ENCODE measurements at regions not wholly inside any gene's neighbourhood (a gene's known extent, or its start where the extent isn't known, plus 50 kb on each side); places are given as distances from the start of the nearest gene placed in this dataset.
"Not testable (repeated sequence)": the region's sequence is repeated elsewhere in the genome, so short reads cannot be mapped to it uniquely, and the experiment has no call there.

DNA sequence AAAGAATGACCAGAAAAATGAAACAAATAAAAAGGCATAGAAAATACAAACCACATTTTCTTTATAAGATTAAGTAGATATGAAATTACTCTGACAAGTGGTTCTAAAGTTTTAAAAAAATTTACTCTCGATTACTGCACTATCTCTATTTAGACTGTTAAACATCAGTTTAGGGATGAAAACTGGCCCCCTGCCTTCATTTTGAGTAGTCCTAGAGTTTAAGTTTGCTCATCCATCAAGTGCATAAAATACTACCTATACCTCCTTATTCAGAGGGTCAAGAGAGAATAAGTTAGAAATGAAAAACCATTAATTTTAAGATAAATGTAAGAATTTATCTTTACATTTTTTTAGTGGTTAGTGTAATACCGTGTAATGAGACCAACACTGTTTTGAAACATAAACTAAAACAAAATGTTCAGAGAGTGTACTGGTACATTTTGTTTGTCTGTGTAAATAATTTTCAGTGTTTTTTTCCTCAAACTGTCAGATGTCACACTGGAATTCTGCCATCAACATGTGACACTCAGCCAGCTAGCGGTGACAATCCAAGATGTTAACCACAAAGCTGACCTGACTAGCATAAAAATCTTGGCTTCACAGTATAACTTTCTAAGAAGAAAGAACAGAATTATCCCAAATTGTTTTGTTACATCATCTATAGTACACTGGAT is 184.8 kb upstream of the PCDH20 start:
- DNase-seq: no peak

DNA sequence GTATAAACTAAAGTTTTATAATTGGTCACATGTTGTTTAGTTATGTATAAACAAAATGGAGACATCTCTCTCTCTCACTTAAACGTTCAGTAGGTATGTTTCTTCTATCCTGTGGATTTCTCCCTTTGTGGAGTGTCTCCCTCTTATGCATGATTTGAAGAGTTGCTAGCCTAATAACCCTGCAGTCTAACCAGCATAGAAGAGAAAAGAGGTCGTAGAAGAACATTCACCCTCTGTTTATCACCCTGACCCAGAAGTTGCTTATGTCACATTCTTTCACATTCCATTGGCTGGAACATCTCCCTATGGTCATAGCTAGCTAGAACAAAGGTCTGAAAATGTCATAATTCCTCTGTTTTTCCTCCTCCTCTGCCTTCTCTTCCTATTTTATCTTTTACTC is 176.8 kb upstream of the PCDH20 start:
- DNase-seq: no peak

DNA sequence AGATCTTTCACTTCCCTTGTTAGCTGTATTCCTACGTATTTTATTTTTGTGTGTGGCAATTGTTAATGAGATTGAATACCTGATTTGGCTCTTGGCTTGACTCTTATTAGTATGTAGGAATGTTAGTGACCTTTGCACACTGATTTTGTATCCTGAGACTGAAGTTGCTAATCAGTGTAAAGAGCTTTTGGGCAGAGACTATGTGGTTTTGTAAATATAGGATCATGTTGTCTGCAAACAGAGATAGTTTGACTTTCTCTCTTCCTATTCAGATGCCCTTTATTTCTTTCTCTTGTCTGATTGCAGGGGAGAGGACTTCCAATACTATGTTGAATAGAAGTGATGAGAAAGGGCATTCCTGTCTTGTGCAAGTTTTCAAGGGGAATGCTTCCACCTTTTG is 160.3 kb upstream of the PCDH20 start:
- DNase-seq: no peak

GRCh38 chr13:61563645-61564044 is 148.0 kb upstream of the PCDH20 start:
- no peak for DNase-seq

DNA sequence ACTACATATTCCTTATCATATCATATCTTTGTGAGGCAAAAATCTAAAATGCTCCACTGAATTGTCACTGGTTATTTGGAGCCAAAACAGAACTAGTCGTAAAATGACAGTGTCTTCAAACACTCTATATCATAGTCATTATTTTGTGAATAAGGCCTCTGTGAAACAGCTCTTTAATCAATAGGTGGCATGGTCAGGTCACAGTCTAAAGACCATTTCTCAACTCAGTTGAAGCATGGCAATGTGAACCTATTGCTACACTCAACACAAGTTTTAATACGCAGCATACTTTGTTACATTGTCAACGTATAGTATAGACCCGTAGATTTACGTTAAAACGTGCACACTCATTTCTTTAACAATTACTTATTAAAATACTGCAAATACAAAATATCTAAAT is 131.3 kb upstream of the PCDH20 start:
- no peak for DNase-seq

- DNase-seq: no peak
Observed at GRCh38 chr13:61546413-61546812, 130.8 kb upstream of the PCDH20 start.

GRCh38 chr13:61536433-61536832 is 120.8 kb upstream of the PCDH20 start:
- no peak for DNase-seq

DNA sequence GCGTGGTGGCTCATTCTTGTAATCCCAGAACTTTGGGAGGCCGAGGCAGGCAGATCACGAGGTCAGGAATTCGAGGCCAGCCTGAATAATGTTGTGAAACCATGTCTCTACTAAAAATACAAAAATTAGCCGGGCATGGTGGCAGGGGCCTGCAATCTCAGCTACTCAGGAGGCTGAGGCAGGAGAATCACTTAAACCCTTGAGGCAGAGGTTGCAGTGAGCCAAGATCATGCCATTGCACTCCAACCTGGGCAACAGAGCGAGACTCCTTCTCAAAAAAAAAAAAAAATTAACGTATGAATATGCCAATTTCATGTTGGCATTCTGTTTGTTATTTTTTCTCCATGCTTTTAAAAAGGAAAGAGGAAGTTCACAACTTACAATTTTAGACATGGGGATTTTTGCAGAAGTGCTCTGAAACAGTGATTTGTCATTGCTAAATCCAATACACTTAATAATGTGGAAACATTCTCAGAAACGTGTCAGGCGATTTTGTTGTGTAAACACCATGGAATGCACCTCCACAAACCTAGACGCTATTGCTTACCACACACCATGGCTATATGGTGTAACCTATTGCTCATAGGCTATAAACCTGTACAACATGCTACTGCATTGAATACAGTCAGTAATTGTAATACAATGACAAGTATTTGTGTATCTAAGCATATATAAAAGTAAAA is 115.9 kb upstream of the PCDH20 start:
- DNase-seq: no peak

DNA sequence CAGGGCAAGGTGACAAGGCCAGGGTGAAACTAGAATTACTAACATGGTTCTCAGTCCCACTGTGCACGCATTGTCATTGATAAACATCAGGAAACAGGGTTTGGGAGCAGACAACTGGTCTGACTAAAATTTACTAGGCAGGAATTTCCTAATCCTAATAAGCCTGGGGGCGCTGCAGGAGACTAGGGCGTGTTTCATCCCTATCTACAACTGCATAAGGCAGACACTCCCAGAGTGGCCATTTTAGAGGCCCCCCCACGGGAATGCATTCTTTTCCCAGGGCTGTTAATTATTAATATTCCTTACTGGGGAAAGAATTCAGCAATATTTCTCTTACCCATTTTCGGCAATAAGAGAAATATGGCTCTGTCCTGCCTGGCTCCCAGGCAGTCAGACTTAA is 103.6 kb upstream of the PCDH20 start:
- DNase-seq: not testable (repeated sequence)

- DNase-seq: no peak
Observed at GRCh38 chr13:61508936-61509335, 93.3 kb upstream of the PCDH20 start.

- DNase-seq: no peak
Observed at GRCh38 chr13:61500176-61500575, 84.5 kb upstream of the PCDH20 start.

DNA sequence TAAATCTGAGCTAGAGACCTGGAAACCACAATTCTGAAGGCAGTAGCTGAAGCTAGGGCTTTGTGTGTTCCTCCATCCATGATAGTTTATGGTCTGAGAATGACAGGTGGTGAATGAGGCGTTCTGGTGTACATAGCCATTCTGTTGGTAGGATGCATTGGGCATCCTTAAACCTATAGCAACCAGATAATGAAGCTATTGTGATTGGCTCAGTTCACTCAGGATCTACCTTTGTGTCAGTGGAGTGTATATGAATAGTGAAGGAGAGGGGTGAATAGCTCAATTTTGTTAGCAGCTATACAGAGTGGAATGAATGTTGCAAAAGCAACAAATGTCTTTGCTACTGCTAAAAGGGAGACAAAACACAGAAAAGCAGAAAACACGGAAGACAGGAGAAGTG is 80.0 kb upstream of the PCDH20 start:
- DNase-seq: no peak

- DNase-seq: not testable (repeated sequence)
Observed at GRCh38 chr13:61493556-61493955, 77.9 kb upstream of the PCDH20 start.

DNA sequence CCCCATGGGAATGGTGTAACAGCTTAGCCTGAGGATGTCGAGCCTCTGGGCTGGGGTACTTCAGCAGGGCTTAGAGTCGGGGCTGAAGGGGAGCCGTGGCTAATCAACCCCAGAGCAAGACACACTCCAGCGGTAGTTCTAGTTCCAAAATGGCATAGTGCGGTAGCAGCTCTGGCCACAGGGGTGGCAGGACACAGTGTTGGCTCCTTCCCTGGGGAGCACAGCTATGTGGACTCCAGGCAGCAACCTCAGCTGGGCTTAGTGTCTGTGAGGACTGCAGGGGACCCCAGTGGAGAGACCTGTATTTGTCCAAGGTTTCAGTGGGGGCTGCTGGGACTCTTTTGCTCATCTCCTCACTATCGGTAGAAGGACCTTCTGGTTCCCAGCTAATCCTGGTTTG is 70.8 kb upstream of the PCDH20 start:
- no peak for DNase-seq

- no peak for DNase-seq
Observed at GRCh38 chr13:61485128-61485765, 69.6 kb upstream of the PCDH20 start.

- DNase-seq: no peak
Observed at GRCh38 chr13:61477619-61478018, 62.0 kb upstream of the PCDH20 start.

GRCh38 chr13:61470786-61471185 is 55.1 kb upstream of the PCDH20 start:
- DNase-seq: no peak

- DNase-seq: no peak
Observed at GRCh38 chr13:61466280-61466679, 50.6 kb upstream of the PCDH20 start.
